ENCODE measurements at regions not wholly inside any gene's neighbourhood (a gene's known extent, or its start where the extent isn't known, plus 50 kb on each side); places are given as distances from the start of the nearest gene placed in this dataset.

DNA sequence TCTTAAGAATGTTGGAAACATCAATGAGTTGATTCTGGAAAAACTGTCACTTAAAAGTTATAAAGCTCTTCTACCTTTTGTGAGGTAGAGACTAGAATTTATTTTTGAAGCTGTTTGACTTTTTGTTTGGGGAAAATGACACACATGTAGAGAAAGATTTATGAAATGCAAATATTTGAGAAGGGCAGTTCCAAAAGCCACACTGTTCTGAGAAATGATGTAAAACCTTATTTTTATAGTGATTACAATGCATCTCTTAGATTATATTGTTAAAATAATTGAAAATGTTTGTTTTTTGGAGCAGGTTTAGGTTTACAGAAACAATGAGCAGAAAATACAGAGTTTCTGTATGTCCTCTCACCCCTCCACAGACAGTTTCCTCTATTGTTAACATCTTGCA is 116.1 kb upstream of the CMC1 start:
- intact Hi-C loops (cut with DNase I) = no loop called here
- Histone ChIP-seq H3K36me3 (ENCODE audit: control insufficient read depth in 2 of 3, insufficient read depth in 3 of 3, low read length in 3 of 3) (no peaks in the 10 kb centered on the region), H3K4me1 (ENCODE audit: control insufficient read depth in 2 of 3, insufficient read depth in 2 of 3, low read depth in 1 of 3, low read length in 3 of 3) (no peaks in the 10 kb centered on the region), H3K4me3 (ENCODE audit: low read length in 3 of 3) (no peak overlapping the region), H3K27me3 (ENCODE audit: control insufficient read depth, insufficient read depth, low read length) (no peaks in the 10 kb centered on the region), H3K27ac (ENCODE audit: low read depth in 2 of 2, low read length in 2 of 2) (no peak overlapping the region), H3K9ac (ENCODE audit: low read length in 3 of 3) (no peak overlapping the region), H3K9me3 (ENCODE audit: control insufficient read depth in 2 of 3, insufficient read depth in 1 of 3, low read length in 3 of 3) (no peaks in the 10 kb centered on the region)
- FAIRE-seq (no peak), DNase-seq (no peak)
- TF ChIP-seq, protein P1, sequence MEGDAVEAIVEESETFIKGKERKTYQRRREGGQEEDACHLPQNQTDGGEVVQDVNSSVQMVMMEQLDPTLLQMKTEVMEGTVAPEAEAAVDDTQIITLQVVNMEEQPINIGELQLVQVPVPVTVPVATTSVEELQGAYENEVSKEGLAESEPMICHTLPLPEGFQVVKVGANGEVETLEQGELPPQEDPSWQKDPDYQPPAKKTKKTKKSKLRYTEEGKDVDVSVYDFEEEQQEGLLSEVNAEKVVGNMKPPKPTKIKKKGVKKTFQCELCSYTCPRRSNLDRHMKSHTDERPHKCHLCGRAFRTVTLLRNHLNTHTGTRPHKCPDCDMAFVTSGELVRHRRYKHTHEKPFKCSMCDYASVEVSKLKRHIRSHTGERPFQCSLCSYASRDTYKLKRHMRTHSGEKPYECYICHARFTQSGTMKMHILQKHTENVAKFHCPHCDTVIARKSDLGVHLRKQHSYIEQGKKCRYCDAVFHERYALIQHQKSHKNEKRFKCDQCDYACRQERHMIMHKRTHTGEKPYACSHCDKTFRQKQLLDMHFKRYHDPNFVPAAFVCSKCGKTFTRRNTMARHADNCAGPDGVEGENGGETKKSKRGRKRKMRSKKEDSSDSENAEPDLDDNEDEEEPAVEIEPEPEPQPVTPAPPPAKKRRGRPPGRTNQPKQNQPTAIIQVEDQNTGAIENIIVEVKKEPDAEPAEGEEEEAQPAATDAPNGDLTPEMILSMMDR (IDR thresholded peaks at IDR 0.05; ENCODE audit: borderline replicate concordance, extremely low read depth, insufficient read depth) = no peak

DNA sequence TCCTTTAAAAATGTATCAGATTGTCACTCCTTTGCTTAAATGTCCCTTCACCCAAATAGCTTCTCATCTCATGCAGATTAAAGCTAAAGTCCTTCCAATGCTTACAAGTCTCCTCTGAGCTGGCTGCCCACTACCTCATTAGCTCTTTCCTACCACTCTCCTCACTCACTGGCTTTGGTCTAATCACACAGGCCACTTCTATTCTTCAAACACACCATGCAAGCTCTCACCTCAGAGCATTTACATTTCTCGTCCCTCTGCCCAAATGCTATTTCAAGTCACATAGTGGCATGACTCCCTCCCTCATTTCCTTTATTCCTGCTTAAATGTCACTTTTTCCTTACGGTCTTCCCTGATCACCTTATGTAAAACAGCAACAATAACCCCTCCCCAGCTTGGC is 110.6 kb upstream of the CMC1 start:
- Histone ChIP-seq H3K4me3 (ENCODE audit: low read length in 3 of 3) (no peak overlapping the region), H3K9ac (ENCODE audit: low read length in 3 of 3) (no peak overlapping the region), H3K27ac (ENCODE audit: low read depth in 2 of 2, low read length in 2 of 2) (no peak overlapping the region), H3K9me3 (ENCODE audit: control insufficient read depth in 2 of 3, insufficient read depth in 1 of 3, low read length in 3 of 3) (no peaks in the 10 kb centered on the region), H3K36me3 (ENCODE audit: control insufficient read depth in 2 of 3, insufficient read depth in 3 of 3, low read length in 3 of 3) (no peaks in the 10 kb centered on the region), H3K4me1 (ENCODE audit: control insufficient read depth in 2 of 3, insufficient read depth in 2 of 3, low read depth in 1 of 3, low read length in 3 of 3) (no peaks in the 10 kb centered on the region), H3K27me3 (ENCODE audit: control insufficient read depth, insufficient read depth, low read length) (no peaks in the 10 kb centered on the region)
- TF ChIP-seq, protein P1 (IDR thresholded peaks at IDR 0.05; ENCODE audit: borderline replicate concordance, extremely low read depth, insufficient read depth) = no peak
- FAIRE-seq (no peak), DNase-seq (no peak)
- intact Hi-C loops (cut with DNase I) = no loop called here

- no peak overlapping the region for H3K9ac ChIP-seq (ENCODE audit: low read length in 3 of 3)
- no peak overlapping the region for H3K4me3 ChIP-seq (ENCODE audit: low read length in 3 of 3)
- intact Hi-C loops (cut with DNase I) = no loop called here
- no peaks in the 10 kb centered on the region for H3K4me1 ChIP-seq (ENCODE audit: control insufficient read depth in 2 of 3, insufficient read depth in 2 of 3, low read depth in 1 of 3, low read length in 3 of 3)
- no peaks in the 10 kb centered on the region for H3K9me3 ChIP-seq (ENCODE audit: control insufficient read depth in 2 of 3, insufficient read depth in 1 of 3, low read length in 3 of 3)
- H3K27me3 ChIP-seq (ENCODE audit: control insufficient read depth, insufficient read depth, low read length) = no peaks in the 10 kb centered on the region
- FAIRE-seq (no peak), DNase-seq (no peak)
- H3K27ac ChIP-seq (ENCODE audit: low read depth in 2 of 2, low read length in 2 of 2) = no peak overlapping the region
- TF ChIP-seq, protein P1 (IDR thresholded peaks at IDR 0.05; ENCODE audit: borderline replicate concordance, extremely low read depth, insufficient read depth) = no peak
- H3K36me3 ChIP-seq (ENCODE audit: control insufficient read depth in 2 of 3, insufficient read depth in 3 of 3, low read length in 3 of 3) = no peaks in the 10 kb centered on the region
Measured at GRCh38 chr3:28132941-28133340, 108.5 kb upstream of the CMC1 start.

GRCh38 chr3:28134198-28134597 is 107.2 kb upstream of the CMC1 start:
- Histone ChIP-seq H3K27ac (ENCODE audit: low read depth in 2 of 2, low read length in 2 of 2) (no peak overlapping the region), H3K9me3 (ENCODE audit: control insufficient read depth in 2 of 3, insufficient read depth in 1 of 3, low read length in 3 of 3) (no peaks in the 10 kb centered on the region), H3K4me3 (ENCODE audit: low read length in 3 of 3) (no peak overlapping the region), H3K9ac (ENCODE audit: low read length in 3 of 3) (no peak overlapping the region), H3K36me3 (ENCODE audit: control insufficient read depth in 2 of 3, insufficient read depth in 3 of 3, low read length in 3 of 3) (no peaks in the 10 kb centered on the region), H3K27me3 (ENCODE audit: control insufficient read depth, insufficient read depth, low read length) (no peaks in the 10 kb centered on the region), H3K4me1 (ENCODE audit: control insufficient read depth in 2 of 3, insufficient read depth in 2 of 3, low read depth in 1 of 3, low read length in 3 of 3) (no peaks in the 10 kb centered on the region)
- DNase-seq = no peak
- intact Hi-C loops (cut with DNase I) = no loop called here
- FAIRE-seq = no peak
- TF ChIP-seq, protein P1 (IDR thresholded peaks at IDR 0.05; ENCODE audit: borderline replicate concordance, extremely low read depth, insufficient read depth) = no peak
